Natural killer cell treated with Interleukin-12 subunit alpha and Interleukin-12 subunit beta and Interleukin-15 and Interleukin-18, amount 100 ng/mL, for 72 hours (primary cell): ENCODE measurements at regions not wholly inside any gene's neighbourhood (a gene's known extent, or its start where the extent isn't known, plus 50 kb on each side); places are given as distances from the start of the nearest gene placed in this dataset.
"Not testable (repeated sequence)": the region's sequence is repeated elsewhere in the genome, so short reads cannot be mapped to it uniquely, and the experiment has no call there.

Source experiments
- ATAC-seq, 2 donors: fragments of 150-1000 bp; cut with Tn5 transposase in 1 of 2; sonication (Bioruptor Pico), chemical (Tn5 transposase) in 1 of 2; 2 replicates each; pipeline ENCODE4 v1.10.0; 2021
- DNase-seq: peaks from one replicate; pipeline ENCODE4 v3.0.0; 2022; ENCODE audit warnings: low spot score
- H3K27ac Mint-ChIP-seq, 2 donors: 1 replicate in 1 of 2; 2 replicates in 1 of 2; pipeline ENCODE4 v1.8.0; 2022; ENCODE audit warnings: mixed read lengths in 2 of 2, mild to moderate bottlenecking in 1 of 2, moderate library complexity in 1 of 2
- H3K27me3 Mint-ChIP-seq, 2 donors: 1 replicate in 1 of 2; 2 replicates in 1 of 2; pipeline ENCODE4 v1.8.0; 2022; ENCODE audit warnings: mixed read lengths in 2 of 2
- H3K36me3 Mint-ChIP-seq: one replicate; pipeline ENCODE4 v1.8.0; 2022; ENCODE audit warnings: mixed read lengths
- H3K4me1 Mint-ChIP-seq, 2 donors: 1 replicate in 1 of 2; 2 replicates in 1 of 2; pipeline ENCODE4 v1.8.0; 2022; ENCODE audit warnings: low read depth in 2 of 2, mixed read lengths in 2 of 2, mild to moderate bottlenecking in 1 of 2
- H3K4me3 Mint-ChIP-seq: one replicate; pipeline ENCODE4 v1.8.0; 2022; ENCODE audit warnings: mixed read lengths
- H3K9me3 Mint-ChIP-seq: 2 replicates; pipeline ENCODE4 v1.8.0; 2022; ENCODE audit warnings: mixed read lengths

DNA sequence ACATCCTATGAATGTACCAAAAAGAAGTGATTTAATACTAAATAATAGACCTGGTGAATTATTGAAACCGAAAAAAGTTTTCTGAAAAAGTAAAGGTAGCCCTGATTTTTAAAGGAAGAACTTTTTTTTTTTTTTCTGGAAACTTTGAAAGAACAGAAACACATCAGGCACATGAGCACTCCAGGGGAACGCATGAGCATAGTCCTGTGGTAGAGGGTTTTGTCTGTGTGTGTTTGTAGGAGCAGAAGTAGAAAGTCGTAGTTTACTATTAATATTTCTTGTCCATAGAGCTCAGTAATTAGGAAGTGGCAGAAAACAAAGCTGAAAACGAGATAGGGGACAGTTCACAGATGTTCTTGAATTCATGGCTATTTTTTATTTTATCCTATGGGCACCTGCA lies 1175.9 kb upstream of the B3GALT2 start:
- Mint-ChIP-seq H3K36me3 (no peaks in the 10 kb centered on the region), H3K9me3 (peaks cover 8% of the 10 kb centered on the region), H3K4me1 (no peaks in the 10 kb centered on the region), H3K27ac (no peak overlapping the region), H3K4me3 (no peak overlapping the region), H3K27me3 (no peaks in the 10 kb centered on the region)
- no peak for DNase-seq
- no peak for ATAC-seq

GRCh38 chr1:194361374-194362131 lies 1175.1 kb upstream of the B3GALT2 start:
- peaks cover 8% of the 10 kb centered on the region for H3K9me3 Mint-ChIP-seq
- no peaks in the 10 kb centered on the region for H3K36me3 Mint-ChIP-seq
- no peak overlapping the region for H3K4me3 Mint-ChIP-seq
- DNase-seq (no peak), ATAC-seq (no peak)
- no peaks in the 10 kb centered on the region for H3K4me1 Mint-ChIP-seq
- H3K27me3 Mint-ChIP-seq, result no peaks in the 10 kb centered on the region
- no peak overlapping the region for H3K27ac Mint-ChIP-seq

DNA sequence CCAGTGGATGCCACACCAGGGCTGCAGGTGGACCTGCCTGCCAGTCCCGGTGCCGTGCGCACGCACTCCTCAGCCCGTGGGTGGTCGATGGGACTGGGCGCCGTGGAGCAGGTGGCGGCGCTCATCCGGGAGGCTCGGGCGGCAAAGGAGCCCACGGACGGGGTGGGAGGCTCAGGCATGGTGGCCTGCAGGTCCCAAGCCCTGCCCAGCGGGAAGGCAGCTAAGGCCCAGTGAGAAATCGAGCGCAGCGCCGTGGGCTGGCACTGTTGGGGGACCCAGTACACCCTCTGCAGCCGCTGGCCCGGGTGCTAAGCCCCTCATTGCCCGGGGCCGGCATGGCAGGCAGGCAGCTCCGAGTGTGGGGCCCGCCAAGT lies 1171.8 kb upstream of the B3GALT2 start:
- Mint-ChIP-seq H3K4me3 (no peak overlapping the region), H3K27ac (no peak overlapping the region), H3K36me3 (no peaks in the 10 kb centered on the region), H3K27me3 (no peaks in the 10 kb centered on the region), H3K9me3 (peaks cover 10% of the 10 kb centered on the region), H3K4me1 (no peaks in the 10 kb centered on the region)
- ATAC-seq (no peak), DNase-seq (no peak)

DNA sequence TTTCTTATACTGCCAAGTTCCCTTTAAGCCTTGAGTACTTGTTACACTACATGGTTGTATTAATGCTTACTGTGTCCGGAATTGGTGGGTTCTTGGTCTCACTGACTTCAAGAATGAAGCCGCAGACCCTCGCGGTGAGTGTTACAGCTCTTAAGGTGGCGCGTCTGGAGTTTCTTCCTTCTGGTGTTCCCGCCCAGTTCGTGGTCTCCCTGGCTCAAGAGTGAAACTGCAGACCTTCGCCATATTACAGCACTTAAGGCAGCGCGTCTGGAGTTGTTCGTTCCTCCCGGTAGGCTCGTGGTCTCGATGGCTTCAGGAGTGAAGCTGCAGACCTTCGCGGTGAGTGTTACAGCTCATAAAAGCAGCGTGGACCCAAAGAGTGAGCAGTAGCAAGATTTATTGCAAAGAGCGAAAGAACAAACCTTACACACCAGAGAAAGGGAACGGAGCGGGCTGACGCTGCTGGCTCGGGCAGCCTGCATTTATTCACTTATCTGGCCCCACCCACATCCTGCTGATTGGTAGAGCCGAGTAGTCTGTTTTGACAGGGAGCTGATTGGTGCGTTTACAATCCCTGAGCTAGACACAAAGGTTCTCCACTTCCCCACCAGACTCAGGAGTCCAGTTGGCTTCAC lies 1171.3 kb upstream of the B3GALT2 start:
- DNase-seq, H3K36me3 Mint-ChIP-seq, H3K27ac Mint-ChIP-seq, H3K4me3 Mint-ChIP-seq, ATAC-seq, H3K4me1 Mint-ChIP-seq, H3K27me3 Mint-ChIP-seq: not testable (repeated sequence)
- peaks cover 13% of the 10 kb centered on the region for H3K9me3 Mint-ChIP-seq

- no peak overlapping the region for H3K27ac Mint-ChIP-seq
- H3K4me1 Mint-ChIP-seq, result no peaks in the 10 kb centered on the region
- H3K27me3 Mint-ChIP-seq, result no peaks in the 10 kb centered on the region
- DNase-seq, result no peak
- H3K4me3 Mint-ChIP-seq, result no peak overlapping the region
- no peak for ATAC-seq
- no peaks in the 10 kb centered on the region for H3K36me3 Mint-ChIP-seq
- peaks cover 11% of the 10 kb centered on the region for H3K9me3 Mint-ChIP-seq
These were observed 1169.2 kb upstream of the B3GALT2 start for GRCh38 chr1:194355488-194356106.

DNA sequence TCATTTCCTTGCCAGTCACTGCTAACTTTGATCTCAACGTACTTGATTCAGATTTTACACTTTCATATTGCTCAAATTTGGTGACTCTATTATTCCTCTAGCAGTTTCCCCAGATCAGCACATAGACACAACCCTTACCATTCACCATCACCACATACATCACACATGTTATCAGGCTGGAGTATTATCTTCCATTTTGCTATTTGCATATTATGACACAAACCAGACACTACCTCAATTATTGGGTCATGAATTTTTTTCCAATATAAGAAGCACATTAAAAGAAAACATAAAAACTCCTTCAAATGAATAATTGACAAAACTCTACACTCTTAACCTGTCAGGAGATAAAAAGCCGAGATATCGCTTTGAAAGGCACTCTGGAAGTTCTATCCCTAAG lies 1166.7 kb upstream of the B3GALT2 start:
- no peaks in the 10 kb centered on the region for H3K27me3 Mint-ChIP-seq
- ATAC-seq, result no peak
- H3K9me3 Mint-ChIP-seq, result peaks cover 12% of the 10 kb centered on the region
- H3K27ac Mint-ChIP-seq, result no peak overlapping the region
- H3K4me1 Mint-ChIP-seq, result no peaks in the 10 kb centered on the region
- no peaks in the 10 kb centered on the region for H3K36me3 Mint-ChIP-seq
- no peak overlapping the region for H3K4me3 Mint-ChIP-seq
- no peak for DNase-seq

DNA sequence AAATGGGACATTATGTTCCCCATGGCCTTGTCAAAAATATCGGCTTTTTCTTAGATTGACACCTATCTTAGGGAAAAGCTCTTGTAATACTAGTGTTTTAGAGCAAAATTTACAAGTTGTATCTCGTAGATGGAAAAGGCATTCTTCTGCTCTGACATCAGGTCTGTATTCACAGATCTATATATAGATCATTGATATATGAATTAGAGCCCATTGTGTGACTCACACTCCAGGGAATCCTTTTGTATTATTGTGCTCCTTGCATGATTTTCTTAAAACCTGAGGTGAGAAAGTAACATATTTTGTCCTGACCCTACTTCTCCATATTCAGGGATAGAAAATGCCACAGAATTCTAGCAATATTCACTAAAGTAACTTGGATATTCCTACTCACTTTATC lies 1160.8 kb upstream of the B3GALT2 start:
- Mint-ChIP-seq H3K4me3 (no peak overlapping the region), H3K27ac (no peak overlapping the region), H3K36me3 (no peaks in the 10 kb centered on the region), H3K27me3 (no peaks in the 10 kb centered on the region), H3K4me1 (no peaks in the 10 kb centered on the region), H3K9me3 (peaks cover 4% of the 10 kb centered on the region)
- ATAC-seq (no peak), DNase-seq (no peak)

DNA sequence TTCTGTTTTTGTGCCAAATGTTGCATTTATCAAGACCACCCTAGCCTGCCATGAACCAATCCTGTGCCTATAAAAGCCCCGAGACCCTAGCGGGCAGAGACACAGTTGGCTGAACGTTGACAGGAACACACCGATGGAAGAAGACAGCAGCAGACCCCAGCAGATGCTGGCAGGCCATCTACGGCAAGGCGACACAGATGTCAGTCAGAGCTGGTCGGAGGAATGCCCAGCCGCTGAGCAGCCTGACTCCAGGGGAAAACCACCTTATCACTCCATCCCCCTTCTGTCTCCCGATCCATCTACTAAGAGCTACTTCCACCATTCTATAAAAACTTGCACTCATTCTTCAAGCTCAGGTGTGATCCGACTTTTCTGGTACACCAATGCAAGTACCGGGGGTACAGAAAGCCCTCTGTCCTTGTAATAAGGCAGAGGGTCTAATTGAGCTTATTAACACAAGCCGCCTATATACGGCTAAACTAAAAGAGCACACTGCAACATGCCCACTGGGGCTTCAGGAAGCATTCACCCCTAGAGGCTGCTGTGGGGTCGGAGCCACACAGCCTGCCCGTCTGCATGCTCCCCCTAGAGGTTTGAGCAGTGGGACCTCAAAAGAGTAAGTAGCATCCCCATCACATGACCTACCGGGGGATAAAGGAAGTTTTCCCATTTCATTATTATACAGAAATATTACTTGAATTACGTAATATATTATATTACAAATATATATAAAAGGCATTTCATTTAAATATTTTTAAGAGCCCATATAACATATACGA lies 1156.3 kb upstream of the B3GALT2 start:
- Mint-ChIP-seq H3K4me1 (no peaks in the 10 kb centered on the region), H3K9me3 (no peaks in the 10 kb centered on the region), H3K27me3 (no peaks in the 10 kb centered on the region), H3K36me3 (no peaks in the 10 kb centered on the region), H3K4me3 (no peak overlapping the region), H3K27ac (no peak overlapping the region)
- ATAC-seq (no peak), DNase-seq (no peak)

DNA sequence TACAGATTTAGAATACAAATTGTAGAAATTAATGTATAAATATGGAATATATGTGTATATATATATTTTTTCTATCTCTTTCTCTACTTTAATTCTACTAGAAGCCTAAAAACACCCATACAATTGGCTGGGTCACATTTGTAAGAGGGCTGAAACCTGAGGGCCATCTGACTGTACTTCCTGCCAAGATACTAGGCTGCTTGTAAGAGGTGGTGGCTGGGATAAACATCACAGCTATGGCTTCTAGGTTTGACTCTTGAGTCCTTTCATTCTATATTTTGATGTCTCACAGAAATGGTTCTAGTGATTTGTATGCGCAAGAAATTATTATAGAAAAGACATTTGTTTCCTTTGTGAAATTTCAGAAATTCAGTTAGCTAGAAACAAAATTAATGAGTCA lies 1155.2 kb upstream of the B3GALT2 start:
- no peak overlapping the region for H3K27ac Mint-ChIP-seq
- H3K27me3 Mint-ChIP-seq, result no peaks in the 10 kb centered on the region
- ATAC-seq, result no peak
- H3K4me3 Mint-ChIP-seq, result no peak overlapping the region
- no peaks in the 10 kb centered on the region for H3K36me3 Mint-ChIP-seq
- H3K4me1 Mint-ChIP-seq, result no peaks in the 10 kb centered on the region
- no peaks in the 10 kb centered on the region for H3K9me3 Mint-ChIP-seq
- DNase-seq, result no peak

- no peak for ATAC-seq
- DNase-seq, result no peak
- no peak overlapping the region for H3K4me3 Mint-ChIP-seq
- no peak overlapping the region for H3K27ac Mint-ChIP-seq
- no peaks in the 10 kb centered on the region for H3K27me3 Mint-ChIP-seq
- H3K36me3 Mint-ChIP-seq, result no peaks in the 10 kb centered on the region
- no peaks in the 10 kb centered on the region for H3K4me1 Mint-ChIP-seq
- H3K9me3 Mint-ChIP-seq, result peaks cover 3% of the 10 kb centered on the region
These were observed 1153.1 kb upstream of the B3GALT2 start for GRCh38 chr1:194339471-194339870.

- no peak overlapping the region for H3K27ac Mint-ChIP-seq
- H3K27me3 Mint-ChIP-seq, result no peaks in the 10 kb centered on the region
- no peaks in the 10 kb centered on the region for H3K36me3 Mint-ChIP-seq
- H3K4me1 Mint-ChIP-seq, result no peaks in the 10 kb centered on the region
- H3K4me3 Mint-ChIP-seq, result no peak overlapping the region
- ATAC-seq, result no peak
- H3K9me3 Mint-ChIP-seq, result peaks cover 3% of the 10 kb centered on the region
- no peak for DNase-seq
These were observed 1152.0 kb upstream of the B3GALT2 start for GRCh38 chr1:194338241-194338948.

DNA sequence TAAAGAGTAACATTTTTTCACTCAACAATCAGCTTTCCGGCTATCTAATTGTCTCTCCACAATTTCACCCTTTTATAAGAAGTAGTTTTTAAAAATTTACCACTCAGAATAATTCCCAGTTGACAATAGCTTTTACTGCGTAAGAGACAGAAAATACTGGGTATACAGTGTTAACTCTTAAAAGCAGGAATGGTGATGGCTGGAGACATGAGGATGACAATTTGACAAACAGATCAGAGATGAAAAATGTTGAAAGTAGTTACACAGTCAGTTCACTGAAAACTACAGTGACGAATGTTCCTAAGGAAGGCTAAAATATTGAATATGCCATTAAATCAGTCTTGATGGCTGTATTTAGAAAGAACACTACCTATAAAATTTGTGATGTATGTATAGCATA lies 1146.8 kb upstream of the B3GALT2 start:
- Mint-ChIP-seq H3K27me3 (no peaks in the 10 kb centered on the region), H3K27ac (no peak overlapping the region), H3K4me3 (no peak overlapping the region), H3K36me3 (no peaks in the 10 kb centered on the region), H3K9me3 (peaks cover 6% of the 10 kb centered on the region), H3K4me1 (no peaks in the 10 kb centered on the region)
- DNase-seq, result no peak
- no peak for ATAC-seq

GRCh38 chr1:194331758-194332157 lies 1145.3 kb upstream of the B3GALT2 start:
- no peaks in the 10 kb centered on the region for H3K27me3 Mint-ChIP-seq
- H3K9me3 Mint-ChIP-seq, result peaks cover 6% of the 10 kb centered on the region
- no peak overlapping the region for H3K4me3 Mint-ChIP-seq
- H3K27ac Mint-ChIP-seq, result no peak overlapping the region
- no peaks in the 10 kb centered on the region for H3K4me1 Mint-ChIP-seq
- DNase-seq, result no peak
- no peaks in the 10 kb centered on the region for H3K36me3 Mint-ChIP-seq
- ATAC-seq, result no peak
